NCI-H146 (cell line): ENCODE measurements at regions not wholly inside any gene's neighbourhood (a gene's known extent, or its start where the extent isn't known, plus 50 kb on each side); places are given as distances from the start of the nearest gene placed in this dataset.

ENCODE experiments used
- DNase-seq: peaks from one replicate; lab custom pipeline; 2025; lab: John Stamatoyannopoulos, UW

DNA sequence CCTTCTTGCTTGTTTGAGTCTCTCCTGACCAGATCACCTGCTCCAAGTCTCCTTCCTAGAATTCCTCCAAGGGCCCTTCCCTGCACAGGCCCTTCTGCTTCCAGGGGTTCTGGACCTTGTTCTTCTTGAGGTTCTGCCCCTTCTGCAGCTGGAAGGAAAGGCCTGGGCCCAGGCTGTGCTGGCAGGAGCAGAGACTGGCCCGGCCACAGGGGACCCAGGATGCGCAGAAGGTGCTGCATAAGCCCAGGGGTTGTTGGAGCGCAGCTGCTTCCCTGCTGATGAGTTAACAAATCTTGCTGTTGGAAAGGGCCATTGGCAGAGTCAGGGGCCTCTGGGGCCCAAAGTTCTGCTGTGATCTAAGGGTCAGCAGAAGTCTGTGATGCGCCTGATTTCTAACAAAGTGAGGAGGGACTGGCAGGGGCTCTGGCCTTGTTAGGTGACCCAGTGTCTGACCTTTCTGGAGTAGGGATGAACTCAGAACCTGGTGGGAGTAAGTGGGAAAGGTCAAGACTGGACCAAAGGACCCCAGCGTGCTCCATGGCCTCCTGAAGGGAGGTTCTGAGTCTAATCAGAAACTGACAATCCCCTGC, 509.8 kb downstream of the PTPRU start:
- DNase-seq: no peak

DNA sequence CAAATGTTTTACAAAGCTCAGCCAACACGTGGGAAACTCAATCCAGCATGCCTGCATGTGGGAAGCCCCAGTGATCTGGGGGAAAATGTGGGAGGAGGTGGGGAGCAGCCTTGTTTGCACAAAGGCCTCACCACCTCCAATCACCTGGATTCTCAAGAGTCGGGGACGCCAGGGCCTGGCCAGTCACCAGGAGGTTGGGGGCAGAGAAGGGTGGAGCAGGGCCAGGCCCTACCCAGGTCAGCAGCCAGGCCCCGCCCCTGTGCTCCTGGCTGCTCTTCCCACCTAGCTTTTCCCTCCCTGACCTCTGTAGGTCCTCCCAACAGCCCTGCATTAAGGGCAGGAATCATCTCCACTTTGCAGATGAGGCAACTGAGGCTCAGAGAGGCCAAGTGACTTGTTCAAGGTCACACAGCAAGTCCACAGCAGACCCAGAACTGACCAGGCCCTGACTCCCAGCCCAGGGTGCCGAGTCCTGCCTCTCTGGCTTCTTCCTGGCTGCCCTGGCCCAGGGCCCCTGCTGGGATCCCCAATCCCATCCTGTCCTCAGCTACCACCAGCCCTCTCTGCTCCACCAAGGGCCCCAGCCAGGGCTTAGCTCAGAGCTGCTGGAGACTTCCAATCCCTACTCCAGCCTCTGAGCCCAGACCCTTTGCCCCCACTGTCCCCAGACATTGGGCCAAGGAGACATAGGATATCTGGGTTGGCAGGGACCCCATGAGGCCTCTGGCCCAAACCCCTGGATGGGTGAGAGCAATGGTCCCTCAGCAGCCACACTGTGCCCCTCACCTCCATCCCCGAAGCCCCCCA, 508.6 kb downstream of the PTPRU start:
- no peak for DNase-seq

DNA sequence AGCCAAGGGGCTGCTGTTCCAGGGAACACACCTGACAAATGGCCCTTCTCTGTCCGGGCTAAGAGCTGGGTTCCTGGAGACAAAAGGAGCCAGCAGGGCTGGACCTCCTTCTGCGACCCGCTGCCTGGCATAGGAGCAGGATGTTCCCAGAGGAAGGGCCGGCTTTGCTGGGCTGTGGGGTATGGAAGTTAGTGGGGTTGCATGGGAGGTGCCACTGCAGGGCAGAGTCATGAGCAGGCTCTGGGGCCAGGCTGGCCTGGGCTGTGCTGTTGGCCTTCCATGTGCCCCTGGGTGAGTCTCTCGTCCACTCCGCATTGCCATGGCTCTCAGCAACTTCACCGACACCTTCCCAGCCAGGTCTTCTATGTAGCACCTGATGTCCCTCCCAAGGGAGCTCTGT, 507.6 kb downstream of the PTPRU start:
- no peak for DNase-seq

DNA sequence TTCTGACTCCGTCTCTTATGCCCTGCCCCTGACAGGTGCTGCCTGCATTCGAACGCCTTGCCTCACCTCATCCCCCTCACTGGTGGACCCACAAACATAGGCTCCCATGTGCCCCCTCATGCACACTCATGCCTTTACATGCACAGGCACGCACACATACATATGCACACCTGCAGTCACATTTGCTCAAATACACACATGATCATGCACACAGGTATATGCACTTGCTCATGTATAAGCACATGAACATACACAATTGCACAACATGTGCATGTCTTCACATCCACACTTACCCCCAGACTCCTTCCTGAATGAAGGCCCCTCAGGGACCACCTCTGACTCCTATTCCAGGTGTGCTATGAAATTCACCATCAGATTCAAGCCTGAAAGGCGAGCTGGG, 506.9 kb downstream of the PTPRU start:
- no peak for DNase-seq

DNA sequence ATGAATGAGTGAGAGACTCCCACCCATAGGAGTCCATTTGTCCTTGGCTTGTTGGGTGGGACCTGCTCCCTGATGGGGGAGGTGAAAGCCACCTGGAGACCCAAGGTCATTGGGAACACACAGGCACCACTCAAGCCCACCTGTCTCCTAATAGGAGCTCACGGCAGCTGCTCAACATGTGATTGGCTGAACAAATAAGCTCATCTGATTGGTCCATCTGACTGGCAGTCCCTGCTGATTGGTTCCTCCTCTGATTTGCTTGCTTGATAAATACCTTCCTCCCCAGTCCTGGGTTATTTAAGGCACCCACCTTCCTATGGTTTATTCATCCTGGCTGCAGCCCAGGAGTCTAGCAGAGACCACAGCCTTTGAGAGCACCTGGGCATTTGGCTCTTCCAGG, 502.9 kb downstream of the PTPRU start:
- DNase-seq: no peak

DNA sequence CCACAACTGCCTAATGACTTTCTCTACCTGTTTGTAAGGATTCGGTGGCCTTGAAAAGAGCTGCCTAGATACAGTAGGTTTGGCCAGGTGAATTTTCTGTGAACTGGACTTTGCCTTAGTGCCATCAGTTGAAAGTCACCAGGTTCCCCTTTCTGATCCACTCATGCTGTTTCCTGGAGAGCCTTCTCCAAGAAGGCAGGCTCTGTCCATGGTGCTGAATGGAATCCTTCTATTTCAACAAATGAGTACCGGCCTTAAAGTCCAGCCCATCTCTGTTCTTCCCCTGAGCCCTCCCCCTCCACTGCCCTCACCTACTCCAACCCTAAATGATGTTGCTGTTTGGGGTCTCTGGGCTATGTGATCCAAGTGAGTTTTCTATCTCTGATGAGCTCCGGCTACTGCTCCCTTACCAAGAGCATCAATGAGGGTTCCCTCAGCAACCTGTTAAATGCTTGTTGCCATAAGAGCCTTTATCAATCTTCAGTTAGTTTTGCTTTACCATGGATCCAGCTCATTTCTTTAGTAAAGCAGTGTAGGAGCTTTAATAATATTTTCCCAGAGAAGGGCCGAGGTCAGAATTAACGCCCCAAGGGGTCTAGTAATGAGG, 500.4 kb downstream of the PTPRU start:
- no peak for DNase-seq

DNA sequence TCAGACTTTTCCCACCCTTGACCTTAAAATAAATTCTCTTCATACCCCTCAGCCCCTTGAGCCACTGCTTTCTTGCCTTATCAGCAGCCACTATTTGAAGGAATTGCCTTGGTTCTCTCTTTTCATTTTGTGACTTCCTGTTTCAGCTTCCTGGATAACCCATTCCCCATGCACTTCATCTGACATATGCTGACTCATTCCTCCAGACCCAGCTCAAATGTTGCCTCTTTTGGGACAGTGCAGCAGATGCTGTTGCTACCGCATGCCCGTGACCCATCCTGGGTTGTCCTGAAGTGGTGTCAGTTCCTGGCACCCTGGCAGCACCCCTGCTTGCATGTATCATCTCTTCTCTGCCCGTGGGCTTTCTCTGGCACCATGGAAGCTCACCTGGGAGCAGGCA, 496.1 kb downstream of the PTPRU start:
- no peak for DNase-seq

DNA sequence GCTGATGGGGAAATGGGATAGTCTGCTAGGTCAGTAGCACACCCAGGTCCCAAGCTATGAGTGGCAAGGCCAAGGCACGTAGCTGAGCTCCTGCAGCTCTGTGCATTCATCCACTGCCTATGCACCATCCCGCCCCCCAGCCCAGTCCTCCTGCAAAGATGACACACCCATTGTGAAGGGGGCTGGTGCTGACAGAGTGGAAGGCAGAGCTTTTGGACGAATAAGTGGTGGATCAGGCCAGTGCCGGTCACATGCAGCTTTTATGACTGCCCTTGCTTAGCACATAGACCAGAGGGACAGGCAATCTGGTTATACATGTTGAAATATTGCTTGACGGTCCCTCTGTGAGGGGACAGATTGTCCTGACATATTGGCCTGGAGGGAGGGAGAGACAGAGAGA, 494.3 kb downstream of the PTPRU start:
- no peak for DNase-seq

DNA sequence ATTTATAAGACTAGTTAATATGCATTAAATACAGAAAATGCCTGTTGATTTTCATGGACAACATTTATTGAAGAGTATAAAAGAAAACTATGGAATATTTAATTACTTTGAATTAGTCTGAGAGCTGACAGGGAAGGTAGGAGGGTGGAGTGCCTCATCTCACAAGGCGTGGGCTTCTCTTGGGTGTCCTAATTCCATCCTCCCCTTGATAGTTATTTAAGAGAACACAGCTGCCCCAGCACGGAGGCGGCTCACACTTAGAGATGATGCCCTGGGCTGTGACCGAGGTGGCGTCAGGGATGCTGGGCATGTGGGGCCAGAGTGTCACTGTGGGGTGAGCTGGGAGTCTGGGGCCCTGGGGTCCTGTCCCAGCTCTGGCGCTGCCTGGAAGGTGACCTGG, 493.0 kb downstream of the PTPRU start:
- no peak for DNase-seq

DNA sequence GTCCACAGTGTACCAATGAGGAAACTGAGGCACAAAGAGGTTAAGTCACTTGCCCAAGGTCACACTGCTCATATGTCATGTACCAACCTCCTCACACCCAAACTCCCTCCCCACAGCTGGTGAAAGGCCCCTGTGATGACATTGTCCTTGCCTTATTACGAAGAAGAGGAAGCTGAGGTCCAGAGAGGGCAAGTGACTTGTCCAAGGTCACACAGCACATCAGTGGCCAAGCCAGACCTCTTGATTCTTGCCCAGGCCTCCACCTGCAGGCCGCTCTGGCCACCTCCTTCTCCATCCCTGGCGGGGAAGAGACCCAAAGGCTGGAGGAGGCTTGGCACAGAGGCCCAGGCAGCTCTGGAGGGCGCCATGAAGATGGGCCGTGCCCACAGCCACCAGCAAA, 492.4 kb downstream of the PTPRU start:
- no peak for DNase-seq

DNA sequence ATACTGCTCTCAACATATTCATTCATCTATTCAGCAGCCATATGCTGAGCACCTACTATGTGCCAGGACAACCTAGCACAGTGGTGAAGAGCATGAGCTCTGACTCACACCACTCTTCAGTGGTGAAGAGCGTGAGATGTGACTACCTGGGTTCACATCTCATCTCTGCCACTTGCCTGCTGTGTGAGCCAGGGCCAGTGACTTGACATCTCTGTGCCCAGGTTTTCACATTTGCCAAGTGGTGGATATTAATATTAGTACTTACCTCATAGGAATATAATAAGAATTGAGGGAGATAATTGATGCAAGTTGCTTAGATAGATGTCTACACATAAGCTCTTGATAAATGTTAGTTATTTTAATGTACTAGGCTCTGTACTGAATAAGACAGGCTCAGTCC, 488.9 kb downstream of the PTPRU start:
- no peak for DNase-seq

DNA sequence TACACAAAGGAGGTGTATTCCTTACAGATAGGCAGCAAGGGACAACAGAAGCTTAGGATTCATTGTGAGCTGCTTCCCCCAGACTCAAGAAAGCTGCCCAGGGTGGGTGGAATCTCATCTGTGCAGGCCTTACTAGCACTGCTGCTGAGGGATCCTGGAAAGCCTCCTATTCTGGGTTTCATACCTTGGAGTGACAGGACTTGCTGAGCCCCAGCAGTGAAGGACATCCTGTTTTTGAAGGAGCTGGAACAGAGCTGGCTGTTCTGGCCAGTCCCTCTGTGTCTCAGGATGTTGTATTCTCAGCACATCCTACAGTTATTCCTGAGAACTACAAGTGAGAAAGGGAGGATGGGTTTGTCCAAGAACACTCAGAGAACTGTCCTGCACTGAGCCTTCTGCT, 486.3 kb downstream of the PTPRU start:
- DNase-seq: no peak

DNA sequence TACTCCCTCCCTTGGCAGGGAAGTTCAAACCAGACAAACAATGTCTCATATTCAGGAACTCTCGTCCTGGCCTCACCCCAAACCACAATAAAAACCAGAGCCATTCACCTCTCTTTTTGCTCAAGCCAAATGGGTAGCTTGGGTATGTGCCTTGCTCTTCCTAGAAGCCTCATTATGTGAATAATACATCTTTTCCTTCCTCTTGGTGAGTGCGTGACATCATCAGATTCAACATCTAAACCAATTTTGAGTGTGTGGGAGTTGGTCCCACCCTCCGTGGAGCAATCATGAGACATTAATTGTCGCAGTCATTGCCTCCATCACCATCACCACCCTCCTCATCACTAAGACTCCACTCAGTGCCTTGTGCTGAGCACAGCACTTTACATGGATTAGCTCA, 482.9 kb downstream of the PTPRU start:
- DNase-seq: no peak

DNA sequence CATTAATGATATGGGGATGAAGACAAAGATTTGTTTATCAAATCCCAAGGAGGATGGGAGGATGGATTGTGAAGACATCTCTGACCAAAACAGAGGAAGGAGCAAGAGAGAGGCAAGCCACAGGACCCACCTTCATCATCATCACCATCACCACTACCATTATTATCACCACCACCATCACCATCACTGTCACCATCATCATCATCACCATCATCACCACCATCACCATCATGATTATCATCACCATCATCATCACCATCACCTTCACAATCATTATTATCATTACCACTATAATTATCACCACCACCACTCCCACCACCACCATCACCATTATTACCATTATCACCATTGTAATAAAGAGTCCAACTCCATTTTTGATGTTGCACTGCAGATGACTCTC, 482.5 kb downstream of the PTPRU start:
- DNase-seq: no peak

DNA sequence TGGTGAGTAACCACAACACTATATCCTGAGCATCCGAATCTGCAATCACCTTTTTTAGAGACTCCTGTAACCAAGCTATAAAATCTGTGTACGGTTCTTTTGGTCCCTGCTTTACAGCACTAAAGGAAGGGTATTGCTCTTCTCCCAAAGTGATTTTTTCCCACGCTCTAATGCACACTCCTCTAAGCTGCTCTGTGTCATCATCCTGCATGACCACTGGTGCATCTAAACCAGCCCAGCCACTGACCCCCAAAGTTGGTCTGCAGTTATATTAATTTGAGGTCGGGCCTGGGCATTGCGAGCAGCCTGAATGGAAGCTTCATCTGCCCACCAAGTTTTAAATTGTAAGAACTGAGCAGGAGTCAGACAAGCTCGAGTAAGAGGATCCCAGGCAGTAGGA, 480.0 kb downstream of the PTPRU start:
- DNase-seq: no peak

DNA sequence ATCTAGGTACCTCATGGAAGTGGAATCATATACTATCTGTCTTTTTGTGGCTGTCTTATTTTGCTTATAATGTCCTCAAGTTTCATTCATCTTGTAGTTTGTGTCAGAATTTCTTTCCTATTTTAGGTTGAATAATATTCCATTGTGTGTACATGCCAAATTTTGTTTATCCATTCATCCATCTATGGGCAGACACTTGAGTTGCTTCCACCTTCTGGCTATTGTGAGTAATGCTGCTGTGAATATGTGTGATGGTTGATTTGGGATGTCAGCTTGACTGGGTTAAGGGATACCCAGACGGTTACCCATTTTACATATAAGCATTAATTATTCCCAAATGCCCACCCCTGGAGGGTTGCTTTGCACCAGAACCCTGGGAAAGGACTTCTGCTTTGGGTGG, 477.5 kb downstream of the PTPRU start:
- DNase-seq: no peak

DNA sequence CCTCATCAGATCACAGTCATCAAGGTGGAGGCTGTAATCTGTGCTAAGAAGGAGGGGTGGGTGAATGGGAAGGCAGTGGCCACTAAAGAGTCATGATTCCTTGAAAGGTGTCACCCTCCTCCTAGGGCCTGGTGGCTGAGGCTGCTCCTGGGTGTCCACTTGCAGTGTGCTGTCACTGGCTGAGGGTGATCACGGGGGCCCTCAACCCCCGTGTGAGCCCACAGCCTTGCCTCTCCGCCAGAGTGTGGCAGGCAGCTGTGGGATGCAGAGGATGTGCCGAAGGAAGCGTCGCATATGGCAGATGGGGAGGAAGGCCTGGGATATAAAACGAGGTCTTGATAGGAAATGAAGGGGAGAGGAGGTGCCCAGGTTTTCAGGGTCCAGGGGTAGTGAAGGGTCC, 476.5 kb downstream of the PTPRU start:
- no peak for DNase-seq

DNA sequence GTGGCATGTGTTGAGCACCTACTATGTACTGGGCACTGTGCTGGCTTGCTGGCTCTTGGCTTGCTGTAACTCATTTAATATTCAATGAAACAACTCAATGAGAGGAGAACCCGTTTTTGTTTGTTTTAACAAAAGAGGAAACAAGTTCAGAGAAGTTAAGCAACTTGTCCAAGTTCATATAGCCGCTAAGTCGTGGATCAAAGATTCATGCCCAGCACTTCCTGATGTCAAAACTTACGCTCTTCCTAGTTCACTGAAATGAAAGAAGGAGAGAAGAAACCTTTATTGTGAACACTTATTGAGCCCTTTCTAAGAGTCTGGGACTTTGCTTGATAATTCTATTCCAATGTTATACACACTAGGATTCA, 475.9 kb downstream of the PTPRU start:
- DNase-seq: no peak

DNA sequence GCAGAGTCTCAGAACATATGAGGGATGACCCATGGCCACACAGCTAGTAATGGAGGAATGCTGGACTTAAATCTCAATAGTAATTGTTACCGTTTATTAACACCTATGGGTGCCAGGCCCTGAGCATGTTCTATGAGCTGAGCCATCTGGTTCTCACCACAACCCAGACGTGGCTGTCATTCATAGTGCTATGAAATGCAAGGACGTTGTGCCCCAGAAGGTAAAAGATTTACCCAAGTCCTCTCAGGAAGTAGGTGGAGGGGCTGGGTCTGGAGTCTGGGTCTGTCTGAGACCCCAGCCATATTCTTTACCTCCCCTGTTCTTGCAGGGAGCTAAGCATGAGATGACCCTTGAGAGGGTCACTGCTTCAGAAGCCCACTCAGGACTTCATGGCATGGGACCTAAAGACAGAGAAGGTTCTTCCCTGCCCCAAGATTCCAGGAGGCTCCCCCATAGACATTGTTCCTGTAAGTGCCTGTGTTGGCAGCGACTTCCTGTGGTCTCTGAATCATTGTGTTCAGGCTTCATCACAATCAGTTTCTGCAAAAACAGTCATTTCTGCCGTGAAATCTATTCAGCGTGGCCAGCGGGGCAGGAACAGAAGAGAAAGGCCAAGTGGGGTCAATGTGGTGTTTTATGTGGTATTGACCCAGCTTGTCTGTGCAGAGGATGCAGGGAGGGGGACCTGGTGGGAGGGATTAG, 475.4 kb downstream of the PTPRU start:
- no peak for DNase-seq

DNA sequence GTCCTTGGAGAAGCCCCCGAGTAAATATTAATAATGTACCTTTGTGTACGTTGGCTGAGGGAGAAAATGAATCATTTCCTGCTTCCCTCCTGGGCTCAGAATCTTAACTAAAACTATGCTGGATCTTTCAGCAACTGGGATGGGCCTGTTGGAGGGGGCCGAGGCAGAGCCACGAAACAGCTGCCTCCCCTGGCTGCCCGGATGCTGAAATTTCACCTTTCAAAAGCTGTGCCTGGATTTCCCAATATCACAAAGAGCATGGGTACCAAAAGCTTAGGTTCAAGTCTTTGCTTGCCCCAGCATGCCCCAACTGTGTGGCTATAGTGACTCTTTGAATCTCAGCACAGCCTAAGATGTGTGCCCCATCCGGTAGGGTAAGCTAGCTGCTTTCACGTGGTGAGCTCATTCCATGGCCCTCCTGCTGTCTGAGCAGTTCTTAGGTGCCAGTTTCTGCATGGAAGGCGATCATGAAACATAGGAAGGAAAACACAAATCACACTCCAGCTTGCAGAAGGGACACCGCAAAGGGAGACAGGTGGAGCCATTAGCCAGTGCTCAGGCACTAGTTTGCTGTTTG, 473.5 kb downstream of the PTPRU start:
- no peak for DNase-seq

DNA sequence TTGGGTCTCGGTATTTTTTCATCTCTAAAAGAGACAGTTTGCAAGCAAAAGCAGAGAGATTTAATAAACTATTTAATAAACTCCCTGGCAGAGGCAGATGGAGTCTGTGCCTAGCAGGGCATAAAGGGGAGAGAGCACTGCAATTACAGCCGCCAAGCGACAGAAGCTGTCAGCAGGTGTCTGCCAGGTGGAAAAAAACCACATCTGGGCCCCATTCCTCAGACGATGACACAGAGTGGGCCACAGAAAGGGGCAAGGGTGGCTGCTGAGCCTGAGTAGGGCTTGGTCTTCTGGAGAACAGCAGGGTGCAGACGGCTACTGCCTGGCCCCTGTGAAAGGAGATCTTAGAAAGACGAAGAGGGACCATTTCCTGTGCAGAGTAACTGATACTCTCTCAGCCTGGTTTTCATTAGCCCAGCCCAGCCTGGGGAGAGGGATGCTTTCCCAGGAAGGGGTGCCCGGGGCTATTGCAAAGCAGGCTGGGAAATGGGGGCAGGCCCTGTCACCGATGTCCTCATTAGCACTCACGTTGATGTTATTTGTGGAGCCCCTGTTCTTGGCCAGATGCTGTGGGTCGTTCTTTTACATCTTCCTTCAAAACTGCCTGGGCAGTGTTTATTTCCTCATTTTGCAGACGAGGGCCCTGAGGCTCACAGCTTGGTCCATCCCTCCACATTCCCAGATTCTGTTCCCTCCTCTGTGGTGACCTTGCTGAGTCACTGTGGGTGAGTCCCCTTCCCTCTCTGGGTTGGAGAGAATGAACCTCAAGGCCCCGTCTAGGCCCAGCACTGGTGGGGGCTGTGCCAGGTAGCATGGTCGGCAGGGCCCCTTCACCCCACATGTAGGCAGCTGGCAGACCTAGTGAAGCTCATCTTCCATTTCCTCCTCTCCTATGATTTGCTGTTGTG, 472.7 kb downstream of the PTPRU start:
- peak; percentile 2 for DNase-seq

DNA sequence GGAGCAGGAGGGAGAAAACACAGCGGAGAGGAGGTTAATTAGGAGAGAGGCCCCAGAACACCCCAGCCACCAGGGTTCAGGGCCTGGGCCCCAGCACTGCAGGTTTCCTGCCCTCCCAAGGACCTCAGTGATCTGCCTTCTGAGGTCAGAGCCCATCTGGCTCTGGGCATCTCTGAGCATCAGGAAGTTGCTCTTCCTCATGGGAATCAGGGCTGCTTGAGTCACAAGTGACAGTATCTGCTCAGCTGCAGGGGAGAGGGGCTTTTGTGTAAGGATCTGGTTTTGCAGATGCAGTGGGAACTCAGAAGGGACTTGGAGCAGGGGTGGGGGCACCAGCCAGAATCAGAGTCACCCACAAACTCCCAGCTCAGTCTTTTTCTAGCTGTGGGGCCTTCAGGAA, 472.1 kb downstream of the PTPRU start:
- DNase-seq: no peak
